Cardiac muscle cell (in vitro differentiated cells and primary cell): ENCODE measurements at regions not wholly inside any gene's neighbourhood (a gene's known extent, or its start where the extent isn't known, plus 50 kb on each side); places are given as distances from the start of the nearest gene placed in this dataset.

Experiments used
- DNase-seq, 2 donors: peaks; one replicate each; pipeline versions ENCODE4 v3.0.0 to v3.0.0-alpha.2; 2010 to 2017; ENCODE audit warnings: low read depth in 1 of 2, low spot score in 1 of 2
- H3K27ac ChIP-seq: fragments of 200-600 bp; sonication (generic); 2 replicates; pipeline ENCODE4 v1.5.1; 2016
- H3K27me3 ChIP-seq: fragments of 200-600 bp; sonication (generic); 2 replicates; pipeline ENCODE4 v1.6.0; 2016; ENCODE audit warnings: control low read depth
- H3K36me3 ChIP-seq: fragments of 200-600 bp; sonication (generic); 2 replicates; pipeline ENCODE4 v1.5.1; 2016; ENCODE audit warnings: control low read depth
- H3K4me1 ChIP-seq: fragments of 200-600 bp; sonication (generic); 2 replicates; pipeline ENCODE4 v1.8.1; 2017; ENCODE audit warnings: low read depth, mild to moderate bottlenecking, mixed run types
- H3K4me3 ChIP-seq: fragments of 200-600 bp; sonication (generic); 2 replicates; pipeline ENCODE4 v1.5.1; 2016; ENCODE audit warnings: mild to moderate bottlenecking
- H3K9me3 ChIP-seq: fragments of 200-600 bp; sonication (generic); 2 replicates; pipeline ENCODE4 v1.5.1; 2017; ENCODE audit warnings: low read depth, mild to moderate bottlenecking, control low read depth
- TF ChIP-seq, protein P1 (sequence below): IDR thresholded peaks from 2 replicates; pipeline ENCODE4 v1.5.1; 2012; ENCODE audit warnings: low read depth, mild to moderate bottlenecking, low read length

DNA sequence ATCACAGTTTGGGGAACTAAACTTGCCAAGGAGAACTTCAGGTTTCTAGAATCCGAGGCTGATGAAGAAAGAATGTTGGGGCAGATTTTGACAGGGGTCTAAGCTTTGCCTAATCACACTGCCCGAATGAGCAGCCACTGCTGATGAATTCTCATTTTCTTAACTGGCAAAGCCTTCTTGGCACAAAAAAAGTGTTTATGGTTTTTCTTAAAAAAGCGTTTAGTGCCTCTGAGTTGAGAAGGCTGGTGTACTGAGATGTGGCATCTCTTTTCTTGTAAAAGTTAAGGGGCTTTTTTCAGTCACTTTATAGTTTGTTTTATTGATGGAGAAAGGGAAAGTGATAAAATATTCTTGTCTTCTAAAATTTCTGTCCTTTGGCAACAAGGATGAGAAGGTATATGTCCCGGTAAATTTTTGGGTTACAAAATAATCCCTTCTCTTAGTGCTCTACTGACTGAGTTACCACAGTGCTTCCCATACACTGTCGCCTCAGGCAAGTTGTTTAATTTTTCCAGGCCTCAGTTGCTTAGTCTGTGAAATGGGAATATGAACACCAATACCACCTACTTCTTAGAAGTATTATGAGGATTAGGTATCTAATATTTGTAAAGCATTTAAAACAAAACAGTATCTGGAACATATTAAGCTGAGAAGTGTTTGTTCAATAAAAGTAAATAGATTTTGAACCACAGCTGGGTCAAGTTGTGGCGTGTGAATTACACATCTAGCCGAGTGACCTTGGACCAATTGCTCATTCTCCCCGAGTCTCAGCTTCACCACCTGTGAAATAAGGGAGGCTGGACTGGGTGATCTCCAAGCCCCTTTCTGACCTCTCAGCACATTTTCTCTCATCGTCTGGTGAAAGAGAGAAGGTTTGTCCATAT lies 320.8 kb downstream of the HAPSTR1 start:
- Histone ChIP-seq H3K4me3 (no peak overlapping the region), H3K9me3 (no peaks in the 10 kb centered on the region), H3K27ac (no peak overlapping the region), H3K36me3 (no peaks in the 10 kb centered on the region), H3K27me3 (no peaks in the 10 kb centered on the region), H3K4me1 (no peaks in the 10 kb centered on the region)
- DNase-seq, result no peak
- TF ChIP-seq, protein P1, sequence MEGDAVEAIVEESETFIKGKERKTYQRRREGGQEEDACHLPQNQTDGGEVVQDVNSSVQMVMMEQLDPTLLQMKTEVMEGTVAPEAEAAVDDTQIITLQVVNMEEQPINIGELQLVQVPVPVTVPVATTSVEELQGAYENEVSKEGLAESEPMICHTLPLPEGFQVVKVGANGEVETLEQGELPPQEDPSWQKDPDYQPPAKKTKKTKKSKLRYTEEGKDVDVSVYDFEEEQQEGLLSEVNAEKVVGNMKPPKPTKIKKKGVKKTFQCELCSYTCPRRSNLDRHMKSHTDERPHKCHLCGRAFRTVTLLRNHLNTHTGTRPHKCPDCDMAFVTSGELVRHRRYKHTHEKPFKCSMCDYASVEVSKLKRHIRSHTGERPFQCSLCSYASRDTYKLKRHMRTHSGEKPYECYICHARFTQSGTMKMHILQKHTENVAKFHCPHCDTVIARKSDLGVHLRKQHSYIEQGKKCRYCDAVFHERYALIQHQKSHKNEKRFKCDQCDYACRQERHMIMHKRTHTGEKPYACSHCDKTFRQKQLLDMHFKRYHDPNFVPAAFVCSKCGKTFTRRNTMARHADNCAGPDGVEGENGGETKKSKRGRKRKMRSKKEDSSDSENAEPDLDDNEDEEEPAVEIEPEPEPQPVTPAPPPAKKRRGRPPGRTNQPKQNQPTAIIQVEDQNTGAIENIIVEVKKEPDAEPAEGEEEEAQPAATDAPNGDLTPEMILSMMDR, result no peak

DNA sequence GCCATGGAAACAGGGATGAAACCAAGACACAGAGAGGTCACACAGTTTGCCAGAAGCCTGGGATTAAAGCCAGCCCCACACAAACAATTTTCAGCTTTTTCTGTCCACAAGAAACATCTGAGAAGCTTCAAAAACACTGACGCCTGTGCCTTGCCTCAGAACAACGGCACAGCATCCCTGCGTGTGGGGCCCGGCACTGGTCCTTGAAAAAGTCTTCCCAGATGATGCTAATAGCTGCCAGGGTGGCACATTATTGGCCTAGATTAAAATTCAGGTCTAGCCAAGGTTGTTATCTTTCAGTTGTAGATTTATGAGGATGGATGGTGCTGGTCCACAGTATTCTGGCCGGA lies 321.4 kb downstream of the HAPSTR1 start:
- H3K36me3 ChIP-seq, result no peaks in the 10 kb centered on the region
- H3K27ac ChIP-seq, result no peak overlapping the region
- H3K4me3 ChIP-seq, result no peak overlapping the region
- TF ChIP-seq, protein P1, result no peak
- no peaks in the 10 kb centered on the region for H3K9me3 ChIP-seq
- no peaks in the 10 kb centered on the region for H3K27me3 ChIP-seq
- no peak for DNase-seq
- H3K4me1 ChIP-seq, result no peaks in the 10 kb centered on the region

DNA sequence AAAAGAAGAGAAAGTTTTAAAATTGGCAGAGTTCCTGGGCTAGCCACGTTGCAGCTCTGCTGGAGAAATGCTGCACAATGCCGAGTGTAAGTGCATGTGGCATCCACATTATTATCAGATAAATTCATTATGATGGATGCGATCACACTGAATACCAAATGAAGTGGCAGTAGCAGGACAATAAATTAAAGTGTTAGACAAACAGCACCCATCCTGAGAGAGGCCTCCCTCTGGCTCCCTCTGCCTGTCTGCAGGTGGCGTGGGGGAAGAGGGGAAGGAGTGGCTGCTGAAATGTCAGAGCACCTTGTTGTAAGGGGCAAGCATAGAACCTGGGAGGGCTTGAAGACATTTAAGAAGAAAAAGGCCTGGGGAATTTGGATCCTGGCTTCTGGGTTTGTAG lies 324.1 kb downstream of the HAPSTR1 start:
- no peaks in the 10 kb centered on the region for H3K27me3 ChIP-seq
- no peaks in the 10 kb centered on the region for H3K9me3 ChIP-seq
- no peak overlapping the region for H3K4me3 ChIP-seq
- no peak for DNase-seq
- TF ChIP-seq, protein P1, result no peak
- no peaks in the 10 kb centered on the region for H3K36me3 ChIP-seq
- no peaks in the 10 kb centered on the region for H3K4me1 ChIP-seq
- H3K27ac ChIP-seq, result no peak overlapping the region

DNA sequence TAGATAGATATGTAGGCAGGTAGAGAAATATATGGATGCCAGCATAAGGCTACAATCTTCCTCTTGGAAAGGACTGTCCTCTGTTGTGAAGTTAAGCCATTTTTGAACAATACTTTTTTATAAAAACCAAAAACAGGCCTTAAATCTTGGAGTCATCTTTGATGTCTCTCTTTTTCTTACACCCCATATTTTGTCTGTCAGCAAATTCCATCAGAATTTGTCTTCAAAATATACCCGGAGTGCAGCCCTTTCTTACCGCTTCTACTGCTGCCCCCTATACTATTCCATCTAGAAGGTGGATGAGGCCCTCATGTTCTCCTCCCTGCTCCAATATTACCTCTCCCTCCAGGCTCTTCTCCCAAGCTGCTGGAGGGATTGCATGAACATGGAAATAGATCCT lies 326.5 kb downstream of the HAPSTR1 start:
- no peaks in the 10 kb centered on the region for H3K36me3 ChIP-seq
- TF ChIP-seq, protein P1, result no peak
- H3K27me3 ChIP-seq, result no peaks in the 10 kb centered on the region

DNA sequence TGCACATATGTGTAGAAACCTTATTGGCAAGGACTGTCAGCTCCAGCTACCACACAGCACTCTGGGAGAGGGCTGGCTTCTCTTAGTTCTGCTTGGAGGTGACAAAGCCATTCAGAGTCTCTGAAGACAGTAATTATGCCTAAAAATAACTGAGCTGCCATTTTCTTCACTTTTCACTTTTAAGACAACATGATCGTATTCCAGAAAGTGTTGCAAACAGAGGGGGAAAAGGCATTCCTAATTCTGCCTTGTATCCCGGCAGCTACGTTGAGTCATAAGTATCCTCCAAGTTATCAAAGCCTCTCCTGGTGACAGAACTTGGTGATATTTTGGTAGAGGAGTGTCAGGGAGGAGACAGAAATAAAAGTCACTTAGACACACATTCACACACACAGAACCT lies 327.7 kb downstream of the HAPSTR1 start:
- no peaks in the 10 kb centered on the region for H3K27me3 ChIP-seq
- TF ChIP-seq, protein P1, result no peak

More for the DNA sequence above, 326.5 kb downstream of the HAPSTR1 start:
- Histone ChIP-seq H3K4me3 (no peak overlapping the region), H3K27ac (no peak overlapping the region), H3K4me1 (no peaks in the 10 kb centered on the region), H3K9me3 (no peaks in the 10 kb centered on the region)
- no peak for DNase-seq

More for the DNA sequence above, 327.7 kb downstream of the HAPSTR1 start:
- H3K9me3 ChIP-seq, result no peaks in the 10 kb centered on the region
- DNase-seq, result no peak
- H3K27ac ChIP-seq, result no peak overlapping the region
- no peaks in the 10 kb centered on the region for H3K4me1 ChIP-seq
- H3K4me3 ChIP-seq, result no peak overlapping the region
- no peaks in the 10 kb centered on the region for H3K36me3 ChIP-seq
